D721Med (cell line): ENCODE measurements at regions not wholly inside any gene's neighbourhood (a gene's known extent, or its start where the extent isn't known, plus 50 kb on each side); places are given as distances from the start of the nearest gene placed in this dataset.
"Not testable (repeated sequence)": the region's sequence is repeated elsewhere in the genome, so short reads cannot be mapped to it uniquely, and the experiment has no call there.

Source experiments
- DNase-seq: peaks from one replicate; pipeline ENCODE4 v3.0.0; 2011; ENCODE audit warnings: low spot score; ENCODE audit not compliant: insufficient read length
- FAIRE-seq: peaks from 2 replicates; lab custom pipeline; 2011; peaks lifted over from hg19 to GRCh38; lab: Jason Lieb, UNC
- TF ChIP-seq, protein P1 (sequence below): IDR thresholded peaks from 2 replicates; pipeline ENCODE4 v1.5.1; 2012; ENCODE audit warnings: mild to moderate bottlenecking, control low read depth; ENCODE audit not compliant: insufficient read depth; ENCODE audit errors: missing control alignments

DNA sequence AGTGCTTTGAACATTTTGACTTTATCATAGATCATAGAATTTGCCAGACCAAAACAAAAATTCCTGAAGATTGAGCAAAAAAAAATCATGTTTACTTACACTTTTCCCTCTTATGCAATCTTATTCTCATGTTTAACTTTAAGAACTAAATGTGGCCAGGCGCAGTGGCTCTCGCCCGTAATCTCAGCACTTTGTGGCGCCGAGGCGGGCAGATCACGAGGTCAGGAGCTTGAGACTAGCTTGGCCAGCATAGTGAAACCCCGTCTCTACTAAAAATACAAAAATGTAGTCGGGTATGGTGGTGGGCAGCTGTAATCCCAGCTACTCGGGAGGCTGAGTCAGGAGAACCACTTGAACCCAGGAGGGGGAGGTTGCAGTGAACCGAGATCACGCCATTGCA, 227.9 kb upstream of the KYNU start:
- no peak for DNase-seq
- no peak for FAIRE-seq
- TF ChIP-seq, protein P1, sequence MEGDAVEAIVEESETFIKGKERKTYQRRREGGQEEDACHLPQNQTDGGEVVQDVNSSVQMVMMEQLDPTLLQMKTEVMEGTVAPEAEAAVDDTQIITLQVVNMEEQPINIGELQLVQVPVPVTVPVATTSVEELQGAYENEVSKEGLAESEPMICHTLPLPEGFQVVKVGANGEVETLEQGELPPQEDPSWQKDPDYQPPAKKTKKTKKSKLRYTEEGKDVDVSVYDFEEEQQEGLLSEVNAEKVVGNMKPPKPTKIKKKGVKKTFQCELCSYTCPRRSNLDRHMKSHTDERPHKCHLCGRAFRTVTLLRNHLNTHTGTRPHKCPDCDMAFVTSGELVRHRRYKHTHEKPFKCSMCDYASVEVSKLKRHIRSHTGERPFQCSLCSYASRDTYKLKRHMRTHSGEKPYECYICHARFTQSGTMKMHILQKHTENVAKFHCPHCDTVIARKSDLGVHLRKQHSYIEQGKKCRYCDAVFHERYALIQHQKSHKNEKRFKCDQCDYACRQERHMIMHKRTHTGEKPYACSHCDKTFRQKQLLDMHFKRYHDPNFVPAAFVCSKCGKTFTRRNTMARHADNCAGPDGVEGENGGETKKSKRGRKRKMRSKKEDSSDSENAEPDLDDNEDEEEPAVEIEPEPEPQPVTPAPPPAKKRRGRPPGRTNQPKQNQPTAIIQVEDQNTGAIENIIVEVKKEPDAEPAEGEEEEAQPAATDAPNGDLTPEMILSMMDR = no peak

- DNase-seq (no peak), FAIRE-seq (no peak)
- TF ChIP-seq, protein P1 = no peak
These were observed 234.8 kb upstream of the KYNU start for GRCh38 chr2:142642650-142643049.

DNA sequence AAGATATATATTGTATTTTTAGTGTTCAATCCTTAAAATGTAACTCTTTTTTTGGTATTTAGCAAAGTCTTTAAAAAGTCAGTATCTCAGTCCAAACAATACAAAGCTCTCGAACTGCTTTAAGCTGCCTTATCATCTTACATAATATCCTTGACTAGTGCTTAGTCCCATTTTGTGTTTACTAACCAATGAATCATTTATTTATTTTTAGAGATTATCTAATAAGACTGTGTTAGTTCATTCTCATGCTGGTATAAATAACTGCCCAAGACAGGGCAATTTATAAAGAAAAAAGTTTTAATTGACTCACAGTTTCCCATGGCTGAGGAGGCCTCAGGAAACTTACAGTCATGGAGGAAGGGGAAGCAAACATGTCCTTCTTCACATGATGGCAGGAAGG, 248.3 kb upstream of the KYNU start:
- TF ChIP-seq, protein P1 = no peak
- FAIRE-seq = no peak
- no peak for DNase-seq

- FAIRE-seq (no peak), DNase-seq (no peak)
- TF ChIP-seq, protein P1 = no peak
These were observed 256.2 kb upstream of the KYNU start for GRCh38 chr2:142621287-142621686.

- DNase-seq = no peak
- no peak for FAIRE-seq
- TF ChIP-seq, protein P1 = no peak
These were observed 260.0 kb upstream of the KYNU start for GRCh38 chr2:142617461-142617860.

- TF ChIP-seq, protein P1 = no peak
- DNase-seq (no peak), FAIRE-seq (no peak)
These were observed 261.6 kb upstream of the KYNU start for GRCh38 chr2:142615876-142616275.

- not testable (repeated sequence) for DNase-seq, FAIRE-seq
These were observed 264.3 kb upstream of the KYNU start for GRCh38 chr2:142613193-142613592.

DNA sequence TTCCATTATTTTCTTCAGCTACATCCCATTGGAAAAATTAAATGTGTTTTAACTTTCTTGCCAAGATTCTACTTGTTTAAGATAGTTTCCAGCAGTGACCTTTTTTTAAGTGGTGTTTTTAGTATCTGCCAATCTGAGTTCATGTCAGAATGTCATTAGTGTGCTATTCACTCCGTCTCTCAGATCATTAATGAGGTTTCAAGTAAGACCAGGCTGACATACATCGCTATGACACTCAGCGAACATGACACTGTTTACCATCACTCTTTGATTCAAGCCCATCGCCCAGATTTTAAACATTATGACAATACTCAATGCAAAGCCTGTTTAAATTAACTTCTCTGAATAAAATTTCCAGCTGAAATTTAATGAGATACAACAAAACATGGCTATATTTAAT, 272.0 kb upstream of the KYNU start:
- peak; percentile 46 for FAIRE-seq

More for the DNA sequence above, 272.0 kb upstream of the KYNU start:
- TF ChIP-seq, protein P1 = no peak
- no peak for DNase-seq
